Epithelial cell of proximal tubule (primary cell): ENCODE measurements at regions not wholly inside any gene's neighbourhood (a gene's known extent, or its start where the extent isn't known, plus 50 kb on each side); places are given as distances from the start of the nearest gene placed in this dataset.
"Not testable (repeated sequence)": the region's sequence is repeated elsewhere in the genome, so short reads cannot be mapped to it uniquely, and the experiment has no call there.

Experiments used
- DNase-seq: peaks from one replicate; pipeline ENCODE4 v3.0.0-alpha.2; 2011; ENCODE audit warnings: low read depth
- H3K4me3 ChIP-seq: 2 replicates; pipeline ENCODE4 v1.5.1; 2011; ENCODE audit warnings: low read depth, mild to moderate bottlenecking, low read length
- CTCF ChIP-seq: conservative IDR thresholded peaks from 2 replicates; pipeline ENCODE4 v1.5.1; 2012; ENCODE audit warnings: low read depth, mild to moderate bottlenecking, low read length

GRCh38 chr13:69035771-69036170 is 1071.9 kb upstream of the ATXN8OS start:
- TF ChIP-seq CTCF = no peak
- no peak overlapping the region for H3K4me3 ChIP-seq
- DNase-seq = no peak

- DNase-seq = no peak
- no peak for TF ChIP-seq CTCF
- no peak overlapping the region for H3K4me3 ChIP-seq
Observed at GRCh38 chr13:69028936-69029335, 1078.7 kb upstream of the ATXN8OS start.

GRCh38 chr13:69020120-69020519 is 1087.5 kb upstream of the ATXN8OS start:
- TF ChIP-seq CTCF = no peak
- DNase-seq = no peak

GRCh38 chr13:69018173-69018572 is 1089.5 kb upstream of the ATXN8OS start:
- not testable (repeated sequence) for DNase-seq, H3K4me3 ChIP-seq

More at GRCh38 chr13:69020120-69020519, 1087.5 kb upstream of the ATXN8OS start:
- H3K4me3 ChIP-seq = no peak overlapping the region

GRCh38 chr13:69010789-69011188 is 1096.8 kb upstream of the ATXN8OS start:
- no peak overlapping the region for H3K4me3 ChIP-seq
- TF ChIP-seq CTCF = no peak
- no peak for DNase-seq

GRCh38 chr13:69008499-69008898 is 1099.1 kb upstream of the ATXN8OS start:
- no peak overlapping the region for H3K4me3 ChIP-seq
- no peak for TF ChIP-seq CTCF

GRCh38 chr13:68998056-68998455 is 1109.6 kb upstream of the ATXN8OS start:
- no peak for TF ChIP-seq CTCF
- H3K4me3 ChIP-seq = no peak overlapping the region
- DNase-seq = no peak

More at GRCh38 chr13:69008499-69008898, 1099.1 kb upstream of the ATXN8OS start:
- DNase-seq = no peak

GRCh38 chr13:68996668-68997025 is 1111.0 kb upstream of the ATXN8OS start:
- TF ChIP-seq CTCF = no peak
- no peak for DNase-seq
- H3K4me3 ChIP-seq = no peak overlapping the region
